Activated naive CD4-positive, alpha-beta T cell treated with anti-CD3 and anti-CD28 coated beads, Interleukin-2, amount 50 U/mL, for 16 hours (primary cell): ENCODE measurements at regions not wholly inside any gene's neighbourhood (a gene's known extent, or its start where the extent isn't known, plus 50 kb on each side); places are given as distances from the start of the nearest gene placed in this dataset.

ENCODE experiments used
- DNase-seq: peaks from one replicate; pipeline ENCODE4 v3.0.0-alpha.2; 2020

- DNase-seq, result no peak
These were observed 216.2 kb downstream of the CD83 start for GRCh38 chr6:14333556-14334305.

GRCh38 chr6:14335071-14335470 is 217.5 kb downstream of the CD83 start:
- DNase-seq, result no peak

GRCh38 chr6:14337152-14337551 is 219.6 kb downstream of the CD83 start:
- no peak for DNase-seq

GRCh38 chr6:14339172-14339571 is 221.6 kb downstream of the CD83 start:
- no peak for DNase-seq

- DNase-seq, result no peak
These were observed 222.4 kb downstream of the CD83 start for GRCh38 chr6:14339711-14340584.

- no peak for DNase-seq
These were observed 226.9 kb downstream of the CD83 start for GRCh38 chr6:14344486-14344885.

- no peak for DNase-seq
These were observed 230.8 kb downstream of the CD83 start for GRCh38 chr6:14348389-14348788.

- DNase-seq, result no peak
These were observed 231.9 kb downstream of the CD83 start for GRCh38 chr6:14349507-14349906.

- DNase-seq, result no peak
These were observed 232.6 kb downstream of the CD83 start for GRCh38 chr6:14350210-14350609.

- DNase-seq, result no peak
These were observed 235.7 kb downstream of the CD83 start for GRCh38 chr6:14353281-14353680.

GRCh38 chr6:14353798-14354197 is 236.2 kb downstream of the CD83 start:
- no peak for DNase-seq

- peak; percentile 50 for DNase-seq
These were observed 237.5 kb downstream of the CD83 start for GRCh38 chr6:14354919-14355572.

GRCh38 chr6:14359438-14359837 is 241.9 kb downstream of the CD83 start:
- DNase-seq, result no peak

GRCh38 chr6:14360565-14360964 is 243.0 kb downstream of the CD83 start:
- DNase-seq, result no peak

GRCh38 chr6:14361297-14361696 is 243.7 kb downstream of the CD83 start:
- DNase-seq, result no peak

- DNase-seq, result no peak
These were observed 244.5 kb downstream of the CD83 start for GRCh38 chr6:14361956-14362587.

GRCh38 chr6:14364370-14364769 is 246.8 kb downstream of the CD83 start:
- no peak for DNase-seq

- no peak for DNase-seq
These were observed 247.8 kb downstream of the CD83 start for GRCh38 chr6:14365393-14365792.

GRCh38 chr6:14366315-14366714 is 248.7 kb downstream of the CD83 start:
- DNase-seq, result no peak

- DNase-seq, result no peak
These were observed 249.3 kb downstream of the CD83 start for GRCh38 chr6:14366872-14367271.

- no peak for DNase-seq
These were observed 249.7 kb downstream of the CD83 start for GRCh38 chr6:14367296-14367695.

- no peak for DNase-seq
These were observed 252.1 kb downstream of the CD83 start for GRCh38 chr6:14369717-14370116.

GRCh38 chr6:14371530-14371929 is 254.0 kb downstream of the CD83 start:
- DNase-seq, result no peak
